ENCODE measurements at regions not wholly inside any gene's neighbourhood (a gene's known extent, or its start where the extent isn't known, plus 50 kb on each side); places are given as distances from the start of the nearest gene placed in this dataset.

- TF ChIP-seq POLR2A (IDR thresholded peaks at IDR 0.05) (no peak), CTCF (IDR thresholded peaks at IDR 0.05) (no peak)
Measured at GRCh38 chr1:90308421-90308820, 313.5 kb downstream of the ZNF326 start.

Data from adrenal gland (tissue), 5 donors.